ENCODE measurements at regions not wholly inside any gene's neighbourhood (a gene's known extent, or its start where the extent isn't known, plus 50 kb on each side); places are given as distances from the start of the nearest gene placed in this dataset.
"Not testable (repeated sequence)": the region's sequence is repeated elsewhere in the genome, so short reads cannot be mapped to it uniquely, and the experiment has no call there.

GRCh38 chr4:11698033-11698432 is 269.3 kb upstream of the HS3ST1 start:
- in situ Hi-C loops (cut with HindIII; ENCODE audit: low sequenced_read_pairs): no loop called here

DNA sequence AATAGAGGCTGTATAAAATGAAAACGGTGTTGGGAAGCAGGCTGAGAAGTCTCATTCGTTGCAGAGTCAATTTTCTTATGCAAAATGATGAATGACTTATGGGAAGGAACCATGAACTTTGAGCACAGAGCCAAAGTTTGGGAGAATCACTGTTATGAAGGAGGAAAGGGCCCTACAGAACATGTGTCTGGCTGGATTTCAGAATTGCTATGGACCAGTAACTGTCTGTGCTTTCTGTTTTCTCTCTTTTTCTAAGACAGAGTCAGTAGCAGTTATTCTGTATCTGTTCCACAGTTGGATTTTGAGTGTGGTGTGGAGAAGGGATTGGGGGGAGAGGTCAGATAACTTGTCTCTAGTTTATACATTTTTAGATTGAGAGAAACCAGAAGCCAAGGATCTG is 265.0 kb upstream of the HS3ST1 start:
- in situ Hi-C loops (cut with HindIII; ENCODE audit: low sequenced_read_pairs): no loop called here

GRCh38 chr4:11691236-11691635 is 262.5 kb upstream of the HS3ST1 start:
- in situ Hi-C loops (cut with HindIII; ENCODE audit: low sequenced_read_pairs): no loop called here

DNA sequence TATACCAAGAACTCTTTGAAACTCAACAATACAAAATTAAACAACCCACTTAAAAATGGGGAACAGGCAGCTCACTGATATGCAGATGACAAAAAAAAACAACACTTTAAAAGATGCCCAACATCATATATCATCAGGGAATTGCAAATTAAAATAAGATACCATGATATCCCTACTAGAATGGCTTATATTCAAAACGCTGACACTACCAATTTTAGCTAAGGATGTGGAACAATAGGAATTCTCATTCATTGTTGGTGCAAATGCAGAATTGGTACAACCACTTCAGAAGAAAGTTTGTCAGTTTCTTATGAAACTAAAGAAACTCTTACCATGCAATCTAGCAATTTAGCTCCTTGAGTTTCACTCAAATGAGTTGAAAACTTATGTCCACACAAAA is 259.0 kb upstream of the HS3ST1 start:
- in situ Hi-C loops (cut with HindIII; ENCODE audit: low sequenced_read_pairs): no loop called here

DNA sequence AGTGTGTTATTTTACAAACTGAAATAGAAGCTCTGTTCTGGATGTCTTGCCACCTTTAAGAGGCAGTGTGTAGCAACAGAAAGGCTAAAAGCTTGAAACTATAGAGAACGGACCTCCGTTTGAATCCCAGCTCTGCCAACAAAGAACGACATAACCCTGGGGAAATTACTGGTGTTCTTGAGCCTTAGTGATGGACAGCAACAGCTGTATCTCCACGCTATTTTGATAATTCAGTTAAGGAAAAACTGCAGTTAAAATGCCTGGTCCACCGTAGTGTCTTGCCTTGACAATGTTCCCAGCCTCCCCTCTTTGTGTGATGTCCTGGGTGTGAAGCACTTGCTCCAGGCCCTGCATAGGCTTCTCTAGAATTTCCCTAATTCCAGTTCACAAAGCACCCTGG is 256.8 kb upstream of the HS3ST1 start:
- in situ Hi-C loops (cut with HindIII; ENCODE audit: low sequenced_read_pairs): no loop called here

GRCh38 chr4:11675051-11675800 is 246.5 kb upstream of the HS3ST1 start:
- in situ Hi-C loops (cut with HindIII; ENCODE audit: low sequenced_read_pairs): no loop called here

- in situ Hi-C loops (cut with HindIII; ENCODE audit: low sequenced_read_pairs): no loop called here
These were observed 241.6 kb upstream of the HS3ST1 start for GRCh38 chr4:11670304-11670703.

DNA sequence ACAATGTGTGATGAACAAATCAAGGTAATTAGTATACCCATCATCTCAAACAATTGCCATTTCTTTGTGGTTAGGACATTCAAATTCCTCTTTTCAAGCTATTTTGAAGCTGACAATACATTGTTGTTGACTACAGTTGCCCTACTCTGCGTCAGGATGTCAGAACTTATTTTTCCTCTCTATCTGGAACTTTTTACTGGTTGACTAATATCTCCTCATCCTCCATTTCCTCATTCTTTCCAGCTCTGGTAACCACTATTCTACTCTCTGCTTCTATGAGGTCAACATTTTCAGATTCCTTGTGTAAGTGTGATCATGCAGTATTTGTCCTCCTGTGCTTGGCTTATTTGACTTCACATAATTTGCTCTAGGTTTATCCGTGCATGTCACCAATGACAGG is 240.5 kb upstream of the HS3ST1 start:
- in situ Hi-C loops (cut with HindIII; ENCODE audit: low sequenced_read_pairs): no loop called here

GRCh38 chr4:11663114-11663513 is 234.4 kb upstream of the HS3ST1 start:
- in situ Hi-C loops (cut with HindIII; ENCODE audit: low sequenced_read_pairs): no loop called here

DNA sequence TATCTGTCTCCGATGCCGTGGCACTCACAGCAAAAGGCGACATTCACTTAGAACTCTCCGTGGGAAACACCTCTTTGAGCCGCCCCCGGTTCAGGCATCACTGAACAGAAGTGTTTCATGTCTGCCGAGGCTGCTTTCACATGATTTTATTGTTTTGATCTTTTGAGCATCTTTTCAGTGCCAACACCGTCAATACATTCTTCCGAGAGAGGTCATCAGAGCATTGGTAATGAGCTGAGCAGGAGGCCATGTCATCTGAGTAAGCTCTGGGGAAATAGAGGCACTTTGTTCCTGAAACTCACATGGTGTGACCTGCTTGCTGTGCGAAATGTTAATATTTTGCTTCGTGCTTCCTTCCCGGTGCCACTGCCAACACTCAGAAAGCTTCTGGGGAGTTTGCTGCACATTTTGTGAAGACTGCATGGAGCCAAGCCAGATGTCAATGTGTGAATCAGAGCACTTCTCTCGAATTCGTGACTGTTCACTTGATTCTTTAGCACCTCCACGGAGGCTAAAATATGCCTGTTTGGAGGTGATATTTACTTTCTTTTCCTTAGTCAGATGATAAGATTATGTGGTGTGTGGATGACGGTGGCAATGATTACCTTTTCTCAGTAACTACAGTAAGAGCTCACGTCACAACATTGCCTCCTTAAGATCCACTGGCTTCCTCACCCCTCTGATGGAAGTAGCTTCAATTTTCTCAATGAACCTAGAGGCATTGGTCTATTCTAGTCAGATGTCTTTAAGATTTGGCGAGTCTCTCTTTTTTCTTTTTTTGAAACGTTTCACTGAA is 222.3 kb upstream of the HS3ST1 start:
- in situ Hi-C loops (cut with HindIII; ENCODE audit: low sequenced_read_pairs): no loop called here

DNA sequence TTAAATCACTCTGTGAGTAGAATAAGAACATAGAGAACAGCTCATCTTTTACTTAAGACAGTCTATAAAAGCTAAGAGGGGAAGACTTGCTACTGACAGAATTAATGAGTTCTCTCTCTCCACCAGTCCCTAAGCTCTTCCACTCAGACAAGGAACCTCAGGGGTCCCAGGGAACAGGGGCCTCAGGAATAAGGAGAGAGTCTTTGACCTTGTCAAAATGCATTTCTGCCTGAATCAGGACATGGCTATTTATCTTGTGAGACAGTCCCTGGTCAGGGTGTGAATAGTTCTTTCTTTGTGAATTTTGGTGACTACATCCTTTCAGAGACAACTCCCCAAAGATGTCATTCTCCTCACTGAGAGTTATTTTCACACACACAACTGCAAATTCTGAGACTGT is 218.7 kb upstream of the HS3ST1 start:
- in situ Hi-C loops (cut with HindIII; ENCODE audit: low sequenced_read_pairs): no loop called here

GRCh38 chr4:11643081-11643480 is 214.4 kb upstream of the HS3ST1 start:
- in situ Hi-C loops (cut with HindIII; ENCODE audit: low sequenced_read_pairs): not testable (repeated sequence)

DNA sequence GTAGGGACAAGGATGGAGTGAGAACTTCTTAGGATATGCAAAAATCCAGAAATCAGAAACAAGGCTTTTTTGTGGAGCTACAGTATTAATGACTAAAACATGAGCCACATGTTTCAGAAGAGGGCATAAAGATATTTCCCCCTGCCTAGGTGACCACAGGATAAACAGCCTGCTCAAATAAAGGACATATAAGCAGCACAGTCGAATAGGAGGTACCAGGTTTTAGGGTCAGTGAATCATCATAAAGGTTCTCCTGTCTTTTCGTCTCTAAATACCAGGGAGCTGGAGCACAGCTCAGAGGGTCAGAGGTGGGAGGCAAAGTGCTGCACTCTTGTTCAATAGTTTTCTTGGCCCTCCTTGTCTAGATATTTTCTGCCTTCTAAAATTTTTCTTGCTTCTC is 211.9 kb upstream of the HS3ST1 start:
- in situ Hi-C loops (cut with HindIII; ENCODE audit: low sequenced_read_pairs): no loop called here

- in situ Hi-C loops (cut with HindIII; ENCODE audit: low sequenced_read_pairs): no loop called here
These were observed 207.9 kb upstream of the HS3ST1 start for GRCh38 chr4:11636551-11636950.

DNA sequence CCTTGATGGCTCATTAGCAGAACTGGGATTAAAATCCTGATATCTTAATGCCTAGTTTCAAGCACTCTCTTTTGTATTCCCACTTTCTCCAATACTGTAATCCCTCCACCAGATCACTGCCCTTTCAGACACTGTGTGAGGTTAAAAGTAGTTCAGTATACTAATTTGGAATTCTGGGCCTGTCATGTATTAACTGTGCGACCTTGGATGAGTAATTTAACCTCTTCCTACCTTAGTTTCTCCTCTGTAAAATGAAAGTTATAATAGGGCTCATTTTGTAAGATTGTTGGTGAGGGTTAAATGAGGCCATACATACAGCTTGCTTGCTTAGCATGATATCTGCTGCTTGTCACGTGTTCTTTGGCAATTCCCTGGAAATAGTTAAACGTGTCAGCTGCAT is 207.3 kb upstream of the HS3ST1 start:
- in situ Hi-C loops (cut with HindIII; ENCODE audit: low sequenced_read_pairs): no loop called here

- in situ Hi-C loops (cut with HindIII; ENCODE audit: low sequenced_read_pairs): no loop called here
These were observed 206.6 kb upstream of the HS3ST1 start for GRCh38 chr4:11635342-11635741.

- in situ Hi-C loops (cut with HindIII; ENCODE audit: low sequenced_read_pairs): no loop called here
These were observed 205.6 kb upstream of the HS3ST1 start for GRCh38 chr4:11634283-11634682.

DNA sequence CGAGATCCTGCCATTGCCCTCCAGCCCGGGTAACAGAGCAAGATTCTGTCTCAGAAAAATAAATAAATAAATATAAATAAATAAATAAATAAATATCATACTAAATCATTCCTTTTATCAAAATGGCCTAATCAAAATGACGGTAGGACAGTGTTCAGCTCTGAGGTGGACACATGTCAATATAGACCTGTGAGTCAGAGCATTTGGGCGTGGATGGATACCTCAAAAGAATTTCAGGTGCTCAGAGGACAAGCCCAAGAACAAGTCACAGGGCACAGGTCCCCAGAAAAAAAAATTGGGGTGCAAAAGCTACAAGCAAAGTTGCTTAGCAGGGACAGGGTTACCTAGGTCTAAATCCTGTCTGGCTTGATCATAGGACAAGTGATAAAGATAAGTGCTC is 204.7 kb upstream of the HS3ST1 start:
- in situ Hi-C loops (cut with HindIII; ENCODE audit: low sequenced_read_pairs): no loop called here

GRCh38 chr4:11632483-11632882 is 203.8 kb upstream of the HS3ST1 start:
- in situ Hi-C loops (cut with HindIII; ENCODE audit: low sequenced_read_pairs): no loop called here

DNA sequence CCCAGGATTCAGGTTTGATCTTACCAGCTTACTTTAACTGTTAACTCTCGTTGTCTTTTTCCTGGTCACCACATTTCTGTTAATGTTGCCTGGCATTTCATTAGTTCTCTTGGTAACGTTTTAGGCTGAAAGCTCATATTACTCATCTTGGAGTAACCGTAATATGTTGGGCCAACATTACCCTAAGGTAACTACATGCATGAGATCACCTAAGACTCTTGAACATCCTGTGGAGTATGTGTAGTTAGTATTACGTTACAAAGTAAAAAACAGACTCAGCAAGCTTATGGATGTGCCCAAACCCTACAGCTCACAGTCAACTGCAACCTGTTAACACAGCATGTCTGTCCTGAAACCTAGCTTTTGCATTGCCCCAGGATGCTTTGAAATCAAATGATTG is 203.3 kb upstream of the HS3ST1 start:
- in situ Hi-C loops (cut with HindIII; ENCODE audit: low sequenced_read_pairs): no loop called here

DNA sequence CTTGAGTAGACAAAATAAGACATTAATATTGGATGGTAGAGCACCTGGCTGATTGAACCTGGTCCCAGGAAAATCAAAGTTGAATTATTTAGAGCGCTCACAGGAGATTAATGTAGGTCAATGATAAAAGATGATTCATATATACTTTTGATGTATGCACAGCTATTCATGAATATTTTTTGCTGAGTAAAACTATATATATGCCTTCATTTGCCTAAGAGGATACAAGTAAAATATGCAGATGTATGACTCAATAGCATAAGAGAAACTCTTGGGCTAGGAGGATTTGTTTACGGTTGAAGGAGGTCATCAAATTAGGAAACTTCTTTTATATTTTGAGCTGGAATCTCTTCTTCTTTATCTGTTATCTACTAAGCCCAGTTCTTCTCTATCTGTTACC is 202.7 kb upstream of the HS3ST1 start:
- in situ Hi-C loops (cut with HindIII; ENCODE audit: low sequenced_read_pairs): no loop called here

GRCh38 chr4:11628093-11628725 is 199.5 kb upstream of the HS3ST1 start:
- in situ Hi-C loops (cut with HindIII; ENCODE audit: low sequenced_read_pairs): no loop called here
